ENCODE measurements at regions not wholly inside any gene's neighbourhood (a gene's known extent, or its start where the extent isn't known, plus 50 kb on each side); places are given as distances from the start of the nearest gene placed in this dataset.

GRCh38 chr3:106293161-106293560 lies 424.3 kb upstream of the CBLB start:
- Histone ChIP-seq H3K27ac (ENCODE audit: low read depth) (no peak overlapping the region), H4K20me1 (replicated peaks; ENCODE audit: insufficient read depth) (no peaks in the 10 kb centered on the region), H3F3A (replicated peaks; ENCODE audit: low read depth) (no peaks in the 10 kb centered on the region), H3K27me3 (ENCODE audit: insufficient read depth) (no peaks in the 10 kb centered on the region), H2AFZ (no peak overlapping the region), H3K4me2 (no peak overlapping the region), H3K9me2 (ENCODE audit: insufficient read depth) (peaks cover 2% of the 10 kb centered on the region; the same call in 1 of the 2 replicates), H3K79me2 (replicated peaks; ENCODE audit: insufficient read depth) (no peaks in the 10 kb centered on the region), H3K36me3 (ENCODE audit: insufficient read depth) (no peaks in the 10 kb centered on the region), H3K4me3 (no peak overlapping the region), H3K4me1 (ENCODE audit: insufficient read depth) (no peaks in the 10 kb centered on the region)
- TF ChIP-seq ZNF462 (CRISPR knock-in tag; IDR thresholded peaks at IDR 0.05): no peak
- TF ChIP-seq JUNB (IDR thresholded peaks at IDR 0.05; ENCODE audit: unreplicated experiment): no peak
- TF ChIP-seq NANOG (IDR thresholded peaks at IDR 0.05; ENCODE audit: borderline replicate concordance): no peak
- TF ChIP-seq, protein P1, sequence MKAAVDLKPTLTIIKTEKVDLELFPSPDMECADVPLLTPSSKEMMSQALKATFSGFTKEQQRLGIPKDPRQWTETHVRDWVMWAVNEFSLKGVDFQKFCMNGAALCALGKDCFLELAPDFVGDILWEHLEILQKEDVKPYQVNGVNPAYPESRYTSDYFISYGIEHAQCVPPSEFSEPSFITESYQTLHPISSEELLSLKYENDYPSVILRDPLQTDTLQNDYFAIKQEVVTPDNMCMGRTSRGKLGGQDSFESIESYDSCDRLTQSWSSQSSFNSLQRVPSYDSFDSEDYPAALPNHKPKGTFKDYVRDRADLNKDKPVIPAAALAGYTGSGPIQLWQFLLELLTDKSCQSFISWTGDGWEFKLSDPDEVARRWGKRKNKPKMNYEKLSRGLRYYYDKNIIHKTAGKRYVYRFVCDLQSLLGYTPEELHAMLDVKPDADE (IDR thresholded peaks at IDR 0.05): no peak
- TF ChIP-seq CREB1 (CRISPR knock-in tag; IDR thresholded peaks at IDR 0.05; ENCODE audit: low read depth): no peak
- no peak for TF ChIP-seq EZH2 (IDR thresholded peaks at IDR 0.05; ENCODE audit: low read depth, unreplicated experiment)
- TF ChIP-seq POLR2AphosphoS5 (IDR thresholded peaks at IDR 0.05; ENCODE audit: low read depth): no peak
- TF ChIP-seq STAT1 (IDR thresholded peaks at IDR 0.05; ENCODE audit: unreplicated experiment): no peak
- Mint-ChIP-seq H3K4me1 (peaks cover 15% of the 10 kb centered on the region), H3K36me3 (ENCODE audit: low read depth) (no peaks in the 10 kb centered on the region), H3K9me3 (no peaks in the 10 kb centered on the region), H3K4me3 (no peak overlapping the region), H3K27ac (no peak overlapping the region), H3K27me3 (ENCODE audit: insufficient read depth, low read depth, poor library complexity) (no peaks in the 10 kb centered on the region)
- no peak for DNase-seq (ENCODE audit: low spot score)
- ATAC-seq: no peak

Data from GM23338 (cell line).